ENCODE measurements at regions not wholly inside any gene's neighbourhood (a gene's known extent, or its start where the extent isn't known, plus 50 kb on each side); places are given as distances from the start of the nearest gene placed in this dataset.

DNA sequence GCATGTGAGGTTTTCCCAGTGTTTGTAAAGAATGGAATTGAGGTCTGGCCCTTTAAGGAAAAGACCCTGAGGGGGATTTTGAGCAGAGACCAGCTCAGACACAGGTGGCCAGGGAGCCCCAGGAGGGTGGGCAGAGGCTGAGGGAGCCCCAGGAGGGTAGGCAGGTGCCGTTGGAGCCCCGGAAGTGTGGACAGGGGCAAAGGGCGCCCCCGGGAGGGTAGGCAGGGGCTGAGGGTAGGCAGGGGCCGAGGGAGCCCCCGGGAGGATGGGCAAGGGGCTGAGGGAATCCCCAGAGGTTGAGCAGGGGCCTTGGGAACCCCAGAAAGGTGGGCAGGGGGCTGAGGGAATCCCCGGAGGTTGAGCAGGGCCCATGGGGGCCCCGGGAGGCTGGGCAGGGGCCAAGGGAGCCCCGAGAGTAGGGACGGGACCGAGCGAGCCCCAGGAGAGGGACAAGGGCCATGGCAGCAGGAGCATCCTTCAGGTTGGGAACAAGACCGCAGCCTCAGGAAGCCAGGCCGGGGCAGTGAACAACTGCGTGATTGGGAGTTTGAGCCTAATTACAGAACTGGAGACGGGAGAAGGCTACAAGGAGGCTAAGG lies 292.0 kb downstream of the BRD1 start:
- TF ChIP-seq, protein P1, sequence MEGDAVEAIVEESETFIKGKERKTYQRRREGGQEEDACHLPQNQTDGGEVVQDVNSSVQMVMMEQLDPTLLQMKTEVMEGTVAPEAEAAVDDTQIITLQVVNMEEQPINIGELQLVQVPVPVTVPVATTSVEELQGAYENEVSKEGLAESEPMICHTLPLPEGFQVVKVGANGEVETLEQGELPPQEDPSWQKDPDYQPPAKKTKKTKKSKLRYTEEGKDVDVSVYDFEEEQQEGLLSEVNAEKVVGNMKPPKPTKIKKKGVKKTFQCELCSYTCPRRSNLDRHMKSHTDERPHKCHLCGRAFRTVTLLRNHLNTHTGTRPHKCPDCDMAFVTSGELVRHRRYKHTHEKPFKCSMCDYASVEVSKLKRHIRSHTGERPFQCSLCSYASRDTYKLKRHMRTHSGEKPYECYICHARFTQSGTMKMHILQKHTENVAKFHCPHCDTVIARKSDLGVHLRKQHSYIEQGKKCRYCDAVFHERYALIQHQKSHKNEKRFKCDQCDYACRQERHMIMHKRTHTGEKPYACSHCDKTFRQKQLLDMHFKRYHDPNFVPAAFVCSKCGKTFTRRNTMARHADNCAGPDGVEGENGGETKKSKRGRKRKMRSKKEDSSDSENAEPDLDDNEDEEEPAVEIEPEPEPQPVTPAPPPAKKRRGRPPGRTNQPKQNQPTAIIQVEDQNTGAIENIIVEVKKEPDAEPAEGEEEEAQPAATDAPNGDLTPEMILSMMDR (conservative IDR thresholded peaks at IDR 0.05; ENCODE audit: low read length): no peak
- no peak for TF ChIP-seq EZH2phosphoT487 (IDR thresholded peaks at IDR 0.05; ENCODE audit: borderline replicate concordance)
